ENCODE measurements at regions not wholly inside any gene's neighbourhood (a gene's known extent, or its start where the extent isn't known, plus 50 kb on each side); places are given as distances from the start of the nearest gene placed in this dataset.

GRCh38 chr1:221886311-221886710 lies 144.4 kb upstream of the DUSP10 start:
- Histone ChIP-seq H3K36me3 (ENCODE audit: control insufficient read depth, insufficient read depth, low read length) (no peaks in the 10 kb centered on the region), H3K4me3 (ENCODE audit: low read depth, low read length) (no peak overlapping the region), H3K27me3 (ENCODE audit: control insufficient read depth, insufficient read depth, low read length) (no peaks in the 10 kb centered on the region), H3K27ac (ENCODE audit: low read depth, low read length) (no peak overlapping the region), H3K4me1 (ENCODE audit: control insufficient read depth, insufficient read depth, low read length) (no peaks in the 10 kb centered on the region), H3K9me3 (ENCODE audit: control insufficient read depth, insufficient read depth, low read length) (no peaks in the 10 kb centered on the region)
- 100% methylated on average over 1 of the region's 2 CpGs for WGBS (ENCODE audit: insufficient coverage)
- DNase-seq (ENCODE audit: low read depth in 4 of 6, low spot score in 6 of 6) = no peak

- Histone ChIP-seq H3K36me3 (ENCODE audit: control insufficient read depth, insufficient read depth, low read length) (no peaks in the 10 kb centered on the region), H3K4me1 (ENCODE audit: control insufficient read depth, insufficient read depth, low read length) (no peaks in the 10 kb centered on the region), H3K27me3 (ENCODE audit: control insufficient read depth, insufficient read depth, low read length) (no peaks in the 10 kb centered on the region), H3K9me3 (ENCODE audit: control insufficient read depth, insufficient read depth, low read length) (no peaks in the 10 kb centered on the region), H3K4me3 (ENCODE audit: low read depth, low read length) (no peak overlapping the region), H3K27ac (ENCODE audit: low read depth, low read length) (no peak overlapping the region)
- WGBS (ENCODE audit: insufficient coverage) = 70% methylated on average over 2 of the region's 3 CpGs
- DNase-seq (ENCODE audit: low read depth in 4 of 6, low spot score in 6 of 6) = no peak
These were observed 142.9 kb upstream of the DUSP10 start for GRCh38 chr1:221884821-221885220.

- Histone ChIP-seq H3K27me3 (ENCODE audit: control insufficient read depth, insufficient read depth, low read length) (no peaks in the 10 kb centered on the region), H3K4me3 (ENCODE audit: low read depth, low read length) (no peak overlapping the region), H3K27ac (ENCODE audit: low read depth, low read length) (no peak overlapping the region), H3K36me3 (ENCODE audit: control insufficient read depth, insufficient read depth, low read length) (no peaks in the 10 kb centered on the region), H3K9me3 (ENCODE audit: control insufficient read depth, insufficient read depth, low read length) (no peaks in the 10 kb centered on the region), H3K4me1 (ENCODE audit: control insufficient read depth, insufficient read depth, low read length) (no peaks in the 10 kb centered on the region)
- WGBS (ENCODE audit: insufficient coverage) = 92% methylated on average over 3 of the region's 5 CpGs
- DNase-seq (ENCODE audit: low read depth in 4 of 6, low spot score in 6 of 6) = no peak
These were observed 140.1 kb upstream of the DUSP10 start for GRCh38 chr1:221881805-221882581.

GRCh38 chr1:221880182-221880581 lies 138.3 kb upstream of the DUSP10 start:
- no CpG with 5 or more reads among the region's 1 CpG for WGBS (ENCODE audit: insufficient coverage)
- H3K27ac ChIP-seq (ENCODE audit: low read depth, low read length) = no peak overlapping the region
- H3K4me1 ChIP-seq (ENCODE audit: control insufficient read depth, insufficient read depth, low read length) = no peaks in the 10 kb centered on the region
- no peaks in the 10 kb centered on the region for H3K36me3 ChIP-seq (ENCODE audit: control insufficient read depth, insufficient read depth, low read length)
- H3K27me3 ChIP-seq (ENCODE audit: control insufficient read depth, insufficient read depth, low read length) = no peaks in the 10 kb centered on the region
- H3K4me3 ChIP-seq (ENCODE audit: low read depth, low read length) = no peak overlapping the region
- no peaks in the 10 kb centered on the region for H3K9me3 ChIP-seq (ENCODE audit: control insufficient read depth, insufficient read depth, low read length)
- no peak for DNase-seq (ENCODE audit: low read depth in 4 of 6, low spot score in 6 of 6)

DNA sequence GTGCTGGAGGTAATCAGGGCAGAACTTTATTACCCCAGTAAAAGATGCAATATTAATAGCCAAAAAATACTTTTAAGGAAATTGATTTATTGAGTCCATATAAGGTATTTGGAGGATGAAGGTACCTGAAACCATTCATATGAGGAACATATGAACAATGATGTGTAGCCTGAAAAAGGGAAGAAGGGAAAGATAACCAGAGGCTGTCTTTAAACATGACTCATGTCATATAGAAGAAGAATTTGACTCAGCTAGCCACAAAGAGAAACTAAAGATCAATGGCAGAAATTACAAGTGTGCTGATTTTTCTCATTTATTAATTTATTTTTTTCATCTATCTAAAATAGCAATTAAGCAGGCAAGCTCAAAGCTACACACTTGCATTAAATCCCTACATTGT lies 136.2 kb upstream of the DUSP10 start:
- no peaks in the 10 kb centered on the region for H3K36me3 ChIP-seq (ENCODE audit: control insufficient read depth, insufficient read depth, low read length)
- H3K4me3 ChIP-seq (ENCODE audit: low read depth, low read length) = no peak overlapping the region
- H3K9me3 ChIP-seq (ENCODE audit: control insufficient read depth, insufficient read depth, low read length) = no peaks in the 10 kb centered on the region
- no peak for DNase-seq (ENCODE audit: low read depth in 4 of 6, low spot score in 6 of 6)
- H3K27ac ChIP-seq (ENCODE audit: low read depth, low read length) = no peak overlapping the region
- no peaks in the 10 kb centered on the region for H3K27me3 ChIP-seq (ENCODE audit: control insufficient read depth, insufficient read depth, low read length)
- H3K4me1 ChIP-seq (ENCODE audit: control insufficient read depth, insufficient read depth, low read length) = no peaks in the 10 kb centered on the region

GRCh38 chr1:221877311-221877710 lies 135.4 kb upstream of the DUSP10 start:
- no CpG with 5 or more reads among the region's 2 CpGs for WGBS (ENCODE audit: insufficient coverage)
- Histone ChIP-seq H3K36me3 (ENCODE audit: control insufficient read depth, insufficient read depth, low read length) (no peaks in the 10 kb centered on the region), H3K27ac (ENCODE audit: low read depth, low read length) (no peak overlapping the region), H3K4me1 (ENCODE audit: control insufficient read depth, insufficient read depth, low read length) (no peaks in the 10 kb centered on the region), H3K4me3 (ENCODE audit: low read depth, low read length) (no peak overlapping the region), H3K9me3 (ENCODE audit: control insufficient read depth, insufficient read depth, low read length) (no peaks in the 10 kb centered on the region), H3K27me3 (ENCODE audit: control insufficient read depth, insufficient read depth, low read length) (no peaks in the 10 kb centered on the region)
- DNase-seq (ENCODE audit: low read depth in 4 of 6, low spot score in 6 of 6) = no peak

- DNase-seq (ENCODE audit: low read depth in 4 of 6, low spot score in 6 of 6) = no peak
- Histone ChIP-seq H3K4me1 (ENCODE audit: control insufficient read depth, insufficient read depth, low read length) (no peaks in the 10 kb centered on the region), H3K27ac (ENCODE audit: low read depth, low read length) (no peak overlapping the region), H3K27me3 (ENCODE audit: control insufficient read depth, insufficient read depth, low read length) (no peaks in the 10 kb centered on the region), H3K9me3 (ENCODE audit: control insufficient read depth, insufficient read depth, low read length) (no peaks in the 10 kb centered on the region), H3K36me3 (ENCODE audit: control insufficient read depth, insufficient read depth, low read length) (no peaks in the 10 kb centered on the region), H3K4me3 (ENCODE audit: low read depth, low read length) (no peak overlapping the region)
- 75% methylated on average over 3 of the region's 4 CpGs for WGBS (ENCODE audit: insufficient coverage)
These were observed 133.1 kb upstream of the DUSP10 start for GRCh38 chr1:221875004-221875330.

DNA sequence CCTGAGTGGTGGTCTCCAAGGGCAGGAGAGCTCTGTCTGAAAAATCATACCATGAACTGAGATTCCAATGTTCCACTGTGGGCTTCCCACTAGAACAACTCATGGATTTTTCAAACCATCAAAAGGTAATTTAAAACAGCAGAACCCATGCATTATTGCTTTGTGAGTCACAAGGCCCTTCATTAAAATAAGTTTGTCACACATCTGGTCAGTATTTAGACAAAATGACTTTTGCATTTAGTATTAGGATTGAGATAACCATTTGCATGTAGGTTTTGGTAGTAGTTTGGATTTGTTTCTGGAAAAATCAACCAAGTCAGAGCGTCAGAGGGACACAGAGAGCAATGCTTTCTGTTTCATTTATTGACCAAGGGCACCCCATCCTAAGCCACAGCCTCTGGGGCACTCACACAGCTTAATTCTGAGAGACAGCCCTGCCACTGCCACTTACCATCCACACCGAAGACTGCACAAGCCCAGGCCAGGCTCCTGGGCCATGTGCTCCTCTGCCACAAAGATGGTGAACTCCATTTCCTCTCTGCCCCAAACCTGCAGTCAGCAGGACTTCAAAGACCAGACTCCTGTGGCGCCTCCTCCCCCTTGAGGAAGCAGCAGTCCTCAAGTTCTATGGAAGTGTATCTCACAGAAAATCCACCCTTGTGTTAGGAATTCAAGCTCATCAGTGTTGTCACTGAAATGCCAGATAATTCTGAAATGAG lies 132.6 kb upstream of the DUSP10 start:
- Histone ChIP-seq H3K27ac (ENCODE audit: low read depth, low read length) (no peak overlapping the region), H3K27me3 (ENCODE audit: control insufficient read depth, insufficient read depth, low read length) (no peaks in the 10 kb centered on the region), H3K9me3 (ENCODE audit: control insufficient read depth, insufficient read depth, low read length) (no peaks in the 10 kb centered on the region), H3K4me1 (ENCODE audit: control insufficient read depth, insufficient read depth, low read length) (no peaks in the 10 kb centered on the region), H3K4me3 (ENCODE audit: low read depth, low read length) (no peak overlapping the region), H3K36me3 (ENCODE audit: control insufficient read depth, insufficient read depth, low read length) (no peaks in the 10 kb centered on the region)
- 91% methylated on average over 3 of the region's 3 CpGs for WGBS (ENCODE audit: insufficient coverage)
- DNase-seq (ENCODE audit: low read depth in 4 of 6, low spot score in 6 of 6) = no peak

GRCh38 chr1:221873673-221874072 lies 131.8 kb upstream of the DUSP10 start:
- DNase-seq (ENCODE audit: low read depth in 4 of 6, low spot score in 6 of 6) = no peak
- Histone ChIP-seq H3K4me1 (ENCODE audit: control insufficient read depth, insufficient read depth, low read length) (no peaks in the 10 kb centered on the region), H3K9me3 (ENCODE audit: control insufficient read depth, insufficient read depth, low read length) (no peaks in the 10 kb centered on the region), H3K27ac (ENCODE audit: low read depth, low read length) (no peak overlapping the region), H3K27me3 (ENCODE audit: control insufficient read depth, insufficient read depth, low read length) (no peaks in the 10 kb centered on the region), H3K36me3 (ENCODE audit: control insufficient read depth, insufficient read depth, low read length) (no peaks in the 10 kb centered on the region), H3K4me3 (ENCODE audit: low read depth, low read length) (no peak overlapping the region)
- WGBS (ENCODE audit: insufficient coverage) = 100% methylated on average over 1 of the region's 2 CpGs

DNA sequence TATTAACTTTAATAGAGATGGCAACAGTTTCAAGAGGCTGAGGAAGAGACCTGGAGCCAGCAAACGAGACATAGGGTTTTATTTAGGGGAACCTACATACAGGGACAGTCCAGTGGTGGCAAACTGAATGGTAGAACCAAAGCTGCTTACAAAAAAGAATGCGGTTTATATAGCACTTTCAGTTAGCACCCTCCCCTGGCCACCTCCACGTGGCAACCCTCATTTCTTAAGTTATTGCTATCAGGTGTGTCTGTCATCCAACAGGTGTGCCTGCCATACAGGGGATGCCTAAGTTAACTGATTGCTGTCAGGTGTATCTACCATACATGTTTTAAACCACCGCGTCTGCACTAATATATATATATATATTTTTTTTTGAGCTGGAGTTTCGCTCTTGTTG lies 129.2 kb upstream of the DUSP10 start:
- no peak overlapping the region for H3K27ac ChIP-seq (ENCODE audit: low read depth, low read length)
- 61% methylated on average over 2 of the region's 6 CpGs for WGBS (ENCODE audit: insufficient coverage)
- H3K4me3 ChIP-seq (ENCODE audit: low read depth, low read length) = no peak overlapping the region
- DNase-seq (ENCODE audit: low read depth in 4 of 6, low spot score in 6 of 6) = no peak
- H3K27me3 ChIP-seq (ENCODE audit: control insufficient read depth, insufficient read depth, low read length) = no peaks in the 10 kb centered on the region
- no peaks in the 10 kb centered on the region for H3K4me1 ChIP-seq (ENCODE audit: control insufficient read depth, insufficient read depth, low read length)
- H3K36me3 ChIP-seq (ENCODE audit: control insufficient read depth, insufficient read depth, low read length) = no peaks in the 10 kb centered on the region
- no peaks in the 10 kb centered on the region for H3K9me3 ChIP-seq (ENCODE audit: control insufficient read depth, insufficient read depth, low read length)

Data from spinal cord (tissue), 9 donors.